Neural progenitor cell (in vitro differentiated cells): ENCODE measurements at regions not wholly inside any gene's neighbourhood (a gene's known extent, or its start where the extent isn't known, plus 50 kb on each side); places are given as distances from the start of the nearest gene placed in this dataset.
A peak's percentile ranks its signal among the peaks of the same experiment; 100 is the strongest.

Experiments used
- DNase-seq: peaks from one replicate; pipeline ENCODE4 v3.0.0-alpha.2; 2016; ENCODE audit warnings: low spot score
- H2AFZ ChIP-seq: fragments of 200-600 bp; sonication (generic); replicated peaks from 2 replicates; pipeline ENCODE4 v1.6.1; 2016; ENCODE audit warnings: antibody characterized with exemption
- H3F3A ChIP-seq: fragments of 200-600 bp; sonication (generic); 2 replicates; pipeline ENCODE4 v1.6.1; 2016; ENCODE audit warnings: antibody characterized with exemption, low read depth
- H3K27ac ChIP-seq: fragments of 200-600 bp; sonication (generic); 2 replicates; pipeline ENCODE4 v1.5.1; 2016; ENCODE audit warnings: mild to moderate bottlenecking
- H3K27me3 ChIP-seq: fragments of 200-600 bp; sonication (generic); 2 replicates; pipeline ENCODE4 v1.6.1; 2016; ENCODE audit warnings: mild to moderate bottlenecking, moderate library complexity
- H3K36me3 ChIP-seq: fragments of 200-600 bp; sonication (generic); 2 replicates; pipeline ENCODE4 v1.5.1; 2016
- H3K4me1 ChIP-seq: fragments of 200-600 bp; sonication (generic); 2 replicates; pipeline ENCODE4 v1.6.1; 2016; ENCODE audit warnings: mixed run types
- H3K4me2 ChIP-seq: fragments of 200-600 bp; sonication (generic); 2 replicates; pipeline ENCODE4 v1.6.1; 2016
- H3K4me3 ChIP-seq: fragments of 200-600 bp; sonication (generic); 2 replicates; pipeline ENCODE4 v1.5.1; 2016
- H3K79me2 ChIP-seq: fragments of 200-600 bp; sonication (generic); 2 replicates; pipeline ENCODE4 v1.6.1; 2016; ENCODE audit warnings: low read depth
- H3K9ac ChIP-seq: fragments of 200-600 bp; sonication (generic); 2 replicates; pipeline ENCODE4 v1.6.1; 2016
- H3K9me3 ChIP-seq: fragments of 200-600 bp; sonication (generic); 2 replicates; pipeline ENCODE4 v1.5.1; 2016; ENCODE audit warnings: low read depth
- H4K20me1 ChIP-seq: fragments of 200-600 bp; sonication (generic); 2 replicates; pipeline ENCODE4 v1.6.1; 2016; ENCODE audit warnings: low read depth
- H3K27ac Mint-ChIP-seq: 3 replicates; pipeline ENCODE4 v1.8.0; 2021; ENCODE audit warnings: mixed read lengths
- H3K27me3 Mint-ChIP-seq: 2 replicates; pipeline ENCODE4 v1.8.0; 2022; ENCODE audit warnings: low read depth, mild to moderate bottlenecking, inconsistent platforms, moderate library complexity, mixed read lengths; ENCODE audit not compliant: insufficient read depth
- H3K36me3 Mint-ChIP-seq: 3 replicates; pipeline ENCODE4 v1.8.0; 2021; ENCODE audit warnings: mixed read lengths
- H3K4me1 Mint-ChIP-seq: 3 replicates; pipeline ENCODE4 v1.8.0; 2021; ENCODE audit warnings: mixed read lengths
- H3K4me3 Mint-ChIP-seq: 3 replicates; pipeline ENCODE4 v1.8.0; 2021; ENCODE audit warnings: mild to moderate bottlenecking, moderate library complexity, mixed read lengths
- H3K9me3 Mint-ChIP-seq: 3 replicates; pipeline ENCODE4 v1.8.0; 2020; ENCODE audit warnings: mixed read lengths
- EZH2 ChIP-seq: fragments of 200-600 bp; sonication (generic); IDR thresholded peaks from 2 replicates; pipeline ENCODE4 v1.6.1; 2017; ENCODE audit warnings: antibody characterized with exemption, mild to moderate bottlenecking, moderate library complexity
- EZH2phosphoT487 ChIP-seq: fragments of 200-600 bp; sonication (generic); IDR thresholded peaks from 2 replicates; pipeline ENCODE4 v1.6.1; 2017; ENCODE audit warnings: antibody characterized with exemption
- TF ChIP-seq, protein P1 (sequence below): fragments of 200-600 bp; sonication (generic); IDR thresholded peaks from 2 replicates; pipeline ENCODE4 v1.5.1; 2017; ENCODE audit warnings: antibody characterized with exemption, mild to moderate bottlenecking

DNA sequence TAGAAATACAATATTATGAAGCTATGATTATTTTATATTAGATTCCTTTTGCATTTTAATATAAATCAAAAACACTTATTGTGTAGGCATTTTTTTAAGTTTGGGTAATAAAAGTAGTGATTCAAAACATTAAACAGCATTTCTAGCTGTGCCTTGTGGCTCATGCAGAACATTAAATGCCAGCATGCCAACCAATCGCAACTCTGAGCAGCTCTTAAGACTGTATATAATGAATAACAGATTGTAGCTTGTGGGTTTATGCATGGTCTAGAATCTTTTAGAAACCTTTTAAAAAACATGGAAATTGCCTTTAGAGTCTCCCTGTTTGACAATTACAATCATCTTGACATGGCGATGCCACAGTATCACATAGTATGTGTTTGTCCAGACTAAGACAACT lies 903.8 kb downstream of the EFNA5 start:
- no peaks in the 10 kb centered on the region for H4K20me1 ChIP-seq

DNA sequence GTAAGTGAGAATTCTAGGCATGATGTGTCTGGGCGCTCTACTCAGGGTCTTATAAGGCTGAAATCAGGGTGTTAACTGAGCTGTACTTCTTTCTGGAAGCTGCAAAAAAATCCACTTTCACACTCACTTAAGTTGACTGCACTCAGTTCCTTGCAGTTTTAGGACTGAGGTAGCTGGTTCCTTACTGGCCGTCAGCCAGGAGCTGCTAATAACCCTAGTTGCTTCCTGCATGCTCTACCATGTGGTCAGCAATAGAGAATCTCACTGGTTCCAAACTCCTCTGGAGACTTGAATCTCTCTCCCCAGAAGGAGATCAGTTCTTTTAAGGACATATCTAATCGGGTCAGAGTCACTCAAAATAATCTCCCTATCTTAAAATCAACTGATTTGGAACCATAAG lies 911.2 kb downstream of the EFNA5 start:
- no peak overlapping the region for H3K27ac Mint-ChIP-seq
- H4K20me1 ChIP-seq, result no peaks in the 10 kb centered on the region
- DNase-seq, result no peak

More for the DNA sequence above, 903.8 kb downstream of the EFNA5 start:
- Histone ChIP-seq H3K27ac (no peak overlapping the region), H3K9me3 (no peaks in the 10 kb centered on the region), H3K79me2 (no peaks in the 10 kb centered on the region), H3K9ac (no peak overlapping the region), H3K4me3 (no peak overlapping the region), H3K27me3 (no peaks in the 10 kb centered on the region), H3K36me3 (no peaks in the 10 kb centered on the region), H3K4me2 (no peak overlapping the region), H3K4me1 (no peaks in the 10 kb centered on the region), H3F3A (no peaks in the 10 kb centered on the region), H2AFZ (peak overlapping the region; percentile 19)
- DNase-seq, result no peak
- Mint-ChIP-seq H3K4me1 (no peaks in the 10 kb centered on the region), H3K4me3 (no peak overlapping the region), H3K27me3 (no peaks in the 10 kb centered on the region), H3K27ac (no peak overlapping the region), H3K9me3 (no peaks in the 10 kb centered on the region), H3K36me3 (no peaks in the 10 kb centered on the region)
- TF ChIP-seq EZH2, result no peak
- TF ChIP-seq EZH2phosphoT487, result no peak
- TF ChIP-seq, protein P1, sequence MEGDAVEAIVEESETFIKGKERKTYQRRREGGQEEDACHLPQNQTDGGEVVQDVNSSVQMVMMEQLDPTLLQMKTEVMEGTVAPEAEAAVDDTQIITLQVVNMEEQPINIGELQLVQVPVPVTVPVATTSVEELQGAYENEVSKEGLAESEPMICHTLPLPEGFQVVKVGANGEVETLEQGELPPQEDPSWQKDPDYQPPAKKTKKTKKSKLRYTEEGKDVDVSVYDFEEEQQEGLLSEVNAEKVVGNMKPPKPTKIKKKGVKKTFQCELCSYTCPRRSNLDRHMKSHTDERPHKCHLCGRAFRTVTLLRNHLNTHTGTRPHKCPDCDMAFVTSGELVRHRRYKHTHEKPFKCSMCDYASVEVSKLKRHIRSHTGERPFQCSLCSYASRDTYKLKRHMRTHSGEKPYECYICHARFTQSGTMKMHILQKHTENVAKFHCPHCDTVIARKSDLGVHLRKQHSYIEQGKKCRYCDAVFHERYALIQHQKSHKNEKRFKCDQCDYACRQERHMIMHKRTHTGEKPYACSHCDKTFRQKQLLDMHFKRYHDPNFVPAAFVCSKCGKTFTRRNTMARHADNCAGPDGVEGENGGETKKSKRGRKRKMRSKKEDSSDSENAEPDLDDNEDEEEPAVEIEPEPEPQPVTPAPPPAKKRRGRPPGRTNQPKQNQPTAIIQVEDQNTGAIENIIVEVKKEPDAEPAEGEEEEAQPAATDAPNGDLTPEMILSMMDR, result no peak

DNA sequence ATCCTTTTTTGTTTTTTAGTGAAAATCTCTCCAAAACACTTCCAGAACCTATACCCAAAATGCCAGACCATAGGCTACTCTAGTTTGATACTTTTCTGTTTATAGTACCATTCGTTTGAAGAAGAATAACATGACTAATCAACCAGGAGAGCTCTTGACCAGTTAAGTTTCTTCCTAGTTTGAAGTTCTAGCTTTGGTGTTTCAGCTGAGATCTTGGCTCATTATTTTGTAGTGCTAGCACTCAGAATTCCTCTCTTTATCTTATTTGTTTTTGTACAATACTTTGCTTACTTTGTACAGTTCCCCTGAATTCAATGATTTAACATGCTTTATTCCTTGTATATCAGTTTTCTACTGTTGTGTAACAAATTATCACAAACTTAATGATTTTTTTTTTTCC lies 911.6 kb downstream of the EFNA5 start:
- no peak overlapping the region for H3K4me3 Mint-ChIP-seq
- H3K79me2 ChIP-seq, result no peaks in the 10 kb centered on the region
- peaks cover 9% of the 10 kb centered on the region for H3K4me1 Mint-ChIP-seq
- H3K27me3 ChIP-seq, result no peaks in the 10 kb centered on the region
- peaks cover 13% of the 10 kb centered on the region for H3K4me1 ChIP-seq
- H3K4me3 ChIP-seq, result no peak overlapping the region
- H4K20me1 ChIP-seq, result no peaks in the 10 kb centered on the region
- H3K9me3 ChIP-seq, result no peaks in the 10 kb centered on the region
- no peak overlapping the region for H3K27ac ChIP-seq
- no peaks in the 10 kb centered on the region for H3K36me3 Mint-ChIP-seq
- no peak overlapping the region for H3K9ac ChIP-seq
- H3K27me3 Mint-ChIP-seq, result no peaks in the 10 kb centered on the region
- no peak overlapping the region for H3K4me2 ChIP-seq
- DNase-seq, result no peak
- H3K27ac Mint-ChIP-seq, result no peak overlapping the region
- peaks cover 10% of the 10 kb centered on the region for H3F3A ChIP-seq
- no peak overlapping the region for H2AFZ ChIP-seq
- no peak for TF ChIP-seq EZH2
- no peaks in the 10 kb centered on the region for H3K9me3 Mint-ChIP-seq
- no peaks in the 10 kb centered on the region for H3K36me3 ChIP-seq

More for the DNA sequence above, 911.2 kb downstream of the EFNA5 start:
- Histone ChIP-seq H3K9me3 (no peaks in the 10 kb centered on the region), H3K4me1 (peaks cover 10% of the 10 kb centered on the region), H3K4me2 (no peak overlapping the region), H3K79me2 (no peaks in the 10 kb centered on the region), H3K27ac (no peak overlapping the region), H3K4me3 (no peak overlapping the region), H2AFZ (no peak overlapping the region), H3F3A (peaks cover 8% of the 10 kb centered on the region), H3K36me3 (no peaks in the 10 kb centered on the region), H3K27me3 (no peaks in the 10 kb centered on the region), H3K9ac (no peak overlapping the region)
- Mint-ChIP-seq H3K27me3 (no peaks in the 10 kb centered on the region), H3K9me3 (no peaks in the 10 kb centered on the region), H3K36me3 (no peaks in the 10 kb centered on the region), H3K4me1 (peaks cover 9% of the 10 kb centered on the region), H3K4me3 (no peak overlapping the region)
- TF ChIP-seq, protein P1, result no peak

DNA sequence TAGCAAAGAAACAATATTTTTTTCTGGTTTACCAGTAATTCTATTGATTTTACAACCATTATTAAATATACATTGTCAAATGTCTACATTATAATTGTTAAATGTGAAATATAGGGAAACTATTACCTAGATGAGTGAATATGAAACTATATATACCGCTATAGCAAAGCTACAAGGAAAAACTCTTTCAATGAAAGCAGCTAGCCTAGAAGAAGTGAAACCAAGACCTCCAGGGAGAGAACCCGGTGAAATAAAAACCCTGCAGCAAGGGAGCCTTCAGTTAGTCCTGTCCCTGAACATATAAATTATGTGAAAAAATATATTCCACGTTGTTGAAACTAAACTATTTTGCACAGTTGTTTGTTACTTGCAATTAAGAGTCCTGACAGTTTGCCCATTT lies 913.1 kb downstream of the EFNA5 start:
- no peak overlapping the region for H3K4me3 Mint-ChIP-seq
- H3K4me1 Mint-ChIP-seq, result peaks cover 16% of the 10 kb centered on the region
- H3K27me3 ChIP-seq, result no peaks in the 10 kb centered on the region
- no peak overlapping the region for H3K4me3 ChIP-seq
- no peaks in the 10 kb centered on the region for H3K36me3 Mint-ChIP-seq
- H3K9ac ChIP-seq, result no peak overlapping the region
- TF ChIP-seq, protein P1, result no peak
- TF ChIP-seq EZH2, result no peak
- no peak for TF ChIP-seq EZH2phosphoT487
- H3K79me2 ChIP-seq, result no peaks in the 10 kb centered on the region
- H3K36me3 ChIP-seq, result no peaks in the 10 kb centered on the region
- H4K20me1 ChIP-seq, result no peaks in the 10 kb centered on the region
- no peaks in the 10 kb centered on the region for H3K27me3 Mint-ChIP-seq
- H3K4me2 ChIP-seq, result no peak overlapping the region
- no peak for DNase-seq
- peaks cover 10% of the 10 kb centered on the region for H3F3A ChIP-seq
- H2AFZ ChIP-seq, result no peak overlapping the region
- H3K9me3 Mint-ChIP-seq, result no peaks in the 10 kb centered on the region
- H3K27ac Mint-ChIP-seq, result no peak overlapping the region
- H3K4me1 ChIP-seq, result peaks cover 13% of the 10 kb centered on the region
- no peak overlapping the region for H3K27ac ChIP-seq
- H3K9me3 ChIP-seq, result no peaks in the 10 kb centered on the region
